ENCODE measurements at regions not wholly inside any gene's neighbourhood (a gene's known extent, or its start where the extent isn't known, plus 50 kb on each side); places are given as distances from the start of the nearest gene placed in this dataset.
A peak's percentile ranks its signal among the peaks of the same experiment; 100 is the strongest.

- no peak for DNase-seq (ENCODE audit: low read depth)
- TF ChIP-seq CTCF (IDR thresholded peaks at IDR 0.05; ENCODE audit: control insufficient read depth, extremely low read depth, insufficient read depth) = no peak
- H3K4me3 ChIP-seq (ENCODE audit: low read depth, low read length) = no peak overlapping the region
Observed at GRCh38 chr5:155258161-155258560, 244.6 kb downstream of the KIF4B start.

- DNase-seq (ENCODE audit: low read depth) = no peak
- no peak overlapping the region for H3K4me3 ChIP-seq (ENCODE audit: low read depth, low read length)
- no peak for TF ChIP-seq CTCF (IDR thresholded peaks at IDR 0.05; ENCODE audit: control insufficient read depth, extremely low read depth, insufficient read depth)
Observed at GRCh38 chr5:155259648-155260047, 246.1 kb downstream of the KIF4B start.

GRCh38 chr5:155260798-155261197, 247.2 kb downstream of the KIF4B start:
- H3K4me3 ChIP-seq (ENCODE audit: low read depth, low read length) = no peak overlapping the region
- DNase-seq (ENCODE audit: low read depth) = no peak
- peak; percentile 36; the same call in 1 of the 2 replicates for TF ChIP-seq CTCF (IDR thresholded peaks at IDR 0.05; ENCODE audit: control insufficient read depth, extremely low read depth, insufficient read depth)

GRCh38 chr5:155263381-155263780, 249.8 kb downstream of the KIF4B start:
- no peak for TF ChIP-seq CTCF (IDR thresholded peaks at IDR 0.05; ENCODE audit: control insufficient read depth, extremely low read depth, insufficient read depth)
- no peak for DNase-seq (ENCODE audit: low read depth)
- no peak overlapping the region for H3K4me3 ChIP-seq (ENCODE audit: low read depth, low read length)

GRCh38 chr5:155264809-155265208, 251.3 kb downstream of the KIF4B start:
- TF ChIP-seq CTCF (IDR thresholded peaks at IDR 0.05; ENCODE audit: control insufficient read depth, extremely low read depth, insufficient read depth) = no peak
- DNase-seq (ENCODE audit: low read depth) = no peak
- H3K4me3 ChIP-seq (ENCODE audit: low read depth, low read length) = no peak overlapping the region

GRCh38 chr5:155268770-155269425, 255.3 kb downstream of the KIF4B start:
- no peak for TF ChIP-seq CTCF (IDR thresholded peaks at IDR 0.05; ENCODE audit: control insufficient read depth, extremely low read depth, insufficient read depth)
- DNase-seq (ENCODE audit: low read depth) = no peak
- H3K4me3 ChIP-seq (ENCODE audit: low read depth, low read length) = no peak overlapping the region

- H3K4me3 ChIP-seq (ENCODE audit: low read depth, low read length) = no peak overlapping the region
- no peak for TF ChIP-seq CTCF (IDR thresholded peaks at IDR 0.05; ENCODE audit: control insufficient read depth, extremely low read depth, insufficient read depth)
- no peak for DNase-seq (ENCODE audit: low read depth)
Observed at GRCh38 chr5:155270725-155271124, 257.2 kb downstream of the KIF4B start.

Measured in LNCaP clone FGC (cell line).